Uterus (tissue), 3 donors: ENCODE measurements at regions not wholly inside any gene's neighbourhood (a gene's known extent, or its start where the extent isn't known, plus 50 kb on each side); places are given as distances from the start of the nearest gene placed in this dataset.

Experiments
- DNase-seq, 2 donors: peaks; one replicate each; pipeline ENCODE4 v3.0.0-alpha.2; 2019 to 2020
- H3K27ac ChIP-seq, 2 donors: fragments of 200-600 bp; sonication (generic); 1 replicate in 1 of 2; 2 replicates in 1 of 2; pipeline ENCODE4 v1.5.1; 2016 to 2018
- H3K27me3 ChIP-seq, 2 donors: fragments of 200-600 bp; sonication (generic); one replicate each; pipeline ENCODE4 v1.5.1; 2018 to 2019; ENCODE audit warnings: control low read depth in 1 of 2
- H3K36me3 ChIP-seq, 2 donors: fragments of 200-600 bp; sonication (generic); one replicate each; pipeline ENCODE4 v1.5.1; 2019; ENCODE audit warnings: control low read depth in 1 of 2
- H3K4me1 ChIP-seq, 2 donors: fragments of 200-600 bp; sonication (generic); one replicate each; pipeline ENCODE4 v1.5.1; 2018 to 2019; ENCODE audit warnings: control low read depth in 1 of 2
- H3K4me3 ChIP-seq, 2 donors: fragments of 200-600 bp; sonication (generic); 1 replicate in 1 of 2; 2 replicates in 1 of 2; pipeline ENCODE4 v1.5.1; 2018 to 2019; ENCODE audit warnings: mild to moderate bottlenecking in 1 of 2
- H3K9me3 ChIP-seq, 2 donors: fragments of 200-600 bp; sonication (generic); one replicate each; pipeline ENCODE4 v1.5.1; 2019; ENCODE audit warnings: control low read depth in 1 of 2
- POLR2A ChIP-seq, 2 donors: fragments of 450-650 bp; IDR thresholded peaks; one replicate each; pipeline ENCODE4 v1.6.1; 2016; ENCODE audit warnings: antibody characterized with exemption in 2 of 2, mild to moderate bottlenecking in 1 of 2, moderate library complexity in 1 of 2
- intact Hi-C: fragments of 100-400 bp; cut with DNase I; formaldehyde crosslinking; loops from one replicate; pipeline ENCODE4 v1.15.1; 2023; ENCODE audit warnings: low total_unique reads
- TF ChIP-seq, protein P1 (sequence below), 4 experiments: fragments of 200-600 bp in 2 of 4; fragments of 450-650 bp in 2 of 4; sonication (generic) in 2 of 4; IDR thresholded peaks; one replicate each; pipeline ENCODE4 v1.5.1; 2016 to 2019; ENCODE audit warnings: antibody characterized with exemption in 4 of 4, mild to moderate bottlenecking in 2 of 4, moderate library complexity in 1 of 4
- donor health status: DM: yes; HTN: yes; CAD: no.

DNA sequence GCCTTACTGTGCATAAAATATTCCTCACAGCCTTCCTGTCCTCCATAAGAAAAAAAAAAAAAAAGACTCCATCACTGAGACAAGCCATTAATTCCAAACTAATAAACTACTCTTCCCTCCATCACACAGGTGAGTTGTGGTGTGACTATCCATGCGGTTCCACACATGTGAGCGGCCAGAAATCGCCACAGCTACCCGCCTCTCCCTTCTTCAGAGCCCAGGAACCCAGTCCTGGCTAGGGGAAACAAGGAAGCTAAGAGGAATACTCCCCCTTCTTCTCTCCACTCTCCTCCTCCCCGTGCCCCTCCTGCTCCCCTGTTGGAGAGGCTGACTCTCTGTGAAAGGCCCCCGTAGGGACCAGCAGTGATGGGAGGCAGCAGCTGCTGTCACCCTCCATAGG lies 128.6 kb upstream of the ARID1B start:
- Histone ChIP-seq H3K27me3 (no peaks in the 10 kb centered on the region), H3K9me3 (no peaks in the 10 kb centered on the region), H3K36me3 (no peaks in the 10 kb centered on the region), H3K4me3 (no peak overlapping the region), H3K27ac (no peak overlapping the region), H3K4me1 (no peaks in the 10 kb centered on the region)
- intact Hi-C loops: no loop called here
- DNase-seq: no peak
- TF ChIP-seq, protein P1, sequence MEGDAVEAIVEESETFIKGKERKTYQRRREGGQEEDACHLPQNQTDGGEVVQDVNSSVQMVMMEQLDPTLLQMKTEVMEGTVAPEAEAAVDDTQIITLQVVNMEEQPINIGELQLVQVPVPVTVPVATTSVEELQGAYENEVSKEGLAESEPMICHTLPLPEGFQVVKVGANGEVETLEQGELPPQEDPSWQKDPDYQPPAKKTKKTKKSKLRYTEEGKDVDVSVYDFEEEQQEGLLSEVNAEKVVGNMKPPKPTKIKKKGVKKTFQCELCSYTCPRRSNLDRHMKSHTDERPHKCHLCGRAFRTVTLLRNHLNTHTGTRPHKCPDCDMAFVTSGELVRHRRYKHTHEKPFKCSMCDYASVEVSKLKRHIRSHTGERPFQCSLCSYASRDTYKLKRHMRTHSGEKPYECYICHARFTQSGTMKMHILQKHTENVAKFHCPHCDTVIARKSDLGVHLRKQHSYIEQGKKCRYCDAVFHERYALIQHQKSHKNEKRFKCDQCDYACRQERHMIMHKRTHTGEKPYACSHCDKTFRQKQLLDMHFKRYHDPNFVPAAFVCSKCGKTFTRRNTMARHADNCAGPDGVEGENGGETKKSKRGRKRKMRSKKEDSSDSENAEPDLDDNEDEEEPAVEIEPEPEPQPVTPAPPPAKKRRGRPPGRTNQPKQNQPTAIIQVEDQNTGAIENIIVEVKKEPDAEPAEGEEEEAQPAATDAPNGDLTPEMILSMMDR (IDR thresholded peaks at IDR 0.05): no peak
- TF ChIP-seq POLR2A (IDR thresholded peaks at IDR 0.05): no peak

DNA sequence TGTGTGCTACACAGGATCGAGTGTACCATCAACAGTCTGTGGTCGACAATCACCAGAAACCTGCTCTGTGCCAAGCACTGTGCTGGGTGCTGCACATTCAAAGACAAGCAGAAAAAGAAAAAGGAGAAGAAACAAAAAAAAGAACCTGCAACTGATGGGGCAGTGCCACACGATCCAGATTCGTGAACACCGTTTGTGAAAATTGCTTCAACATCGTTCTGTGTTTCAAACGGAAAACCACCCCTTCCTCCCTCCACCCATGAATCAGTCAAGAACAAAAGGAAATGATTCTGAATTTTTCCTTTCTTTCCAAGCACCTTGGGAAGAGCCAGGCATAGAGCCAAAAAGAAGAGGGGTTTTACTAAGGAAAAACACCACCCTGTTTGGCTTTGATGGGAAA lies 129.2 kb upstream of the ARID1B start:
- intact Hi-C loops: no loop called here
- DNase-seq: no peak
- TF ChIP-seq, protein P1 (IDR thresholded peaks at IDR 0.05): no peak
- no peak for TF ChIP-seq POLR2A (IDR thresholded peaks at IDR 0.05)
- H3K27me3 ChIP-seq: no peaks in the 10 kb centered on the region
- no peaks in the 10 kb centered on the region for H3K4me1 ChIP-seq
- no peak overlapping the region for H3K4me3 ChIP-seq
- no peaks in the 10 kb centered on the region for H3K36me3 ChIP-seq
- no peak overlapping the region for H3K27ac ChIP-seq
- H3K9me3 ChIP-seq: no peaks in the 10 kb centered on the region

DNA sequence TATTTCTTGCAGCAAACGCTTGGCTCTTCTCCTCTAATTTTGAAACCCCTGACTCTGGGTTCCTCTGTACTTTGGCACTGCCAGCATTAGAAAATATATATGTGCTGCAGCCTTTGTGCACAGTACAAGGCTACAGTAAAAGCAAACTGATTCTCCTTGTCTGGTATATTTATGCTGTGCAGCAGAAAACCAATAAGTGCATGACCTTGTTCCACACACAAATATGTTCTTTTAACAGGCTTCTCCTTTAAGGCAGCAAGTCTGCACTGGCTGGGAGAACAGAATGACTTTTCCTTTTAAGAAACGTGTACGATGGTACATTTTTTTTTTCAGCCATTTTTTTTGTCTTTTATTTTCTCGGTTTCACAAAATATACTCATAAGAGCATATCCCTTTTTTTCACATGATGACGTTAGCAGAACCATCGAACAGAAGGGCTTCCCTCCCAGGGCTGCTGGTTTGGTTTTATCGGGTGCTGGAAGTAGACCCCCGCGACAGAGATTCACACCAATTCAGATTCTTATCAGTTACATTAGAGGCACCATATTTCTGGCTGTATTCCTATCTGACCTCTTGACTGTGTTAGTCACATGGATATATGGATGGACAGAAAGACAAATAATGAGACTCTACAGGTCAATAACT lies 129.9 kb upstream of the ARID1B start:
- intact Hi-C loops: no loop called here
- H3K4me3 ChIP-seq: no peak overlapping the region
- H3K36me3 ChIP-seq: no peaks in the 10 kb centered on the region
- no peaks in the 10 kb centered on the region for H3K4me1 ChIP-seq
- TF ChIP-seq, protein P1 (IDR thresholded peaks at IDR 0.05): no peak
- TF ChIP-seq POLR2A (IDR thresholded peaks at IDR 0.05): no peak
- no peak overlapping the region for H3K27ac ChIP-seq
- H3K27me3 ChIP-seq: no peaks in the 10 kb centered on the region
- DNase-seq: no peak
- H3K9me3 ChIP-seq: no peaks in the 10 kb centered on the region

DNA sequence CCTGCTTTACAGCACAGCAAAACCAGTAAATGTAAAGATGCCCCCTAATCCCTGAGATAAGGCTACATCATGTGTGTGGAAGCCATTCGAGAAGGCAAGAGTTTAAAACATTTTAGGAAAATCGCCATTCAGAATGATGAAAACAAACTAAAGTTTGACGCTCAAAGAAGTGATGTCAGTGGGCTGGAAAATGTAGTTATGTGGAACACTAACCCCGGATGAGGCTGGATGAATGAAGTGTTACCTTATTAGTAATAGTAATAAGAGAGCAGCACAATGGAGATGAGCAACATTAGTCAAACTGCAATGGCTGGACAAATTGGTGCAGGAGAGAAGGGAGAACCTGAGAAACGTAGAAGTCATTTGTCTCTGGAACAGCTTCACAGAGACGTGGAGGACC lies 130.7 kb upstream of the ARID1B start:
- no peaks in the 10 kb centered on the region for H3K9me3 ChIP-seq
- intact Hi-C loops: no loop called here

DNA sequence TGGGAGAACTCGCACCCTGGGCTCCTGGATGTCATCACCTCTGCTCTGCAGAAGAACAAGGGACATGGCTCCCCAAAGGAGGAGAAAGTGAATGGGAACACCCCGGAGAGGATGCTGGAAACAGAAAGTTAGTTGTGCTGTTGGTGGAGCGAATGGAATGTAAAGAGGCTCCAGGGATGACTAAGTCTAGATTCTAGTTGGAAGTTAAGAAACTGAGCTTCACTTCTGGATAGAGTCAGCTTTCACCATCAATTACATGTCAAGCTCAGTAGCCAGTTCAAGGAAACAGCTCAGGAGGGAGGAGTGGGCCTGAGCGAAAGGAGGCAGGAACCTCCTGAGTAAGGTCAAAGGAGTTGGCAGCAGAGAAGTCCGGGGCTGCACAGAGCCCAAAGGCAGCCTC lies 132.1 kb upstream of the ARID1B start:
- Histone ChIP-seq H3K27me3 (no peaks in the 10 kb centered on the region), H3K4me1 (no peaks in the 10 kb centered on the region), H3K36me3 (no peaks in the 10 kb centered on the region), H3K9me3 (no peaks in the 10 kb centered on the region), H3K27ac (no peak overlapping the region), H3K4me3 (no peak overlapping the region)
- intact Hi-C loops: no loop called here
- TF ChIP-seq POLR2A (IDR thresholded peaks at IDR 0.05): no peak
- TF ChIP-seq, protein P1 (IDR thresholded peaks at IDR 0.05): no peak
- no peak for DNase-seq

More for the DNA sequence above, 130.7 kb upstream of the ARID1B start:
- Histone ChIP-seq H3K27ac (no peak overlapping the region), H3K27me3 (no peaks in the 10 kb centered on the region), H3K4me3 (no peak overlapping the region), H3K36me3 (no peaks in the 10 kb centered on the region), H3K4me1 (no peaks in the 10 kb centered on the region)
- no peak for TF ChIP-seq POLR2A (IDR thresholded peaks at IDR 0.05)
- TF ChIP-seq, protein P1 (IDR thresholded peaks at IDR 0.05): no peak
- no peak for DNase-seq
